ENCODE measurements at regions not wholly inside any gene's neighbourhood (a gene's known extent, or its start where the extent isn't known, plus 50 kb on each side); places are given as distances from the start of the nearest gene placed in this dataset.

DNA sequence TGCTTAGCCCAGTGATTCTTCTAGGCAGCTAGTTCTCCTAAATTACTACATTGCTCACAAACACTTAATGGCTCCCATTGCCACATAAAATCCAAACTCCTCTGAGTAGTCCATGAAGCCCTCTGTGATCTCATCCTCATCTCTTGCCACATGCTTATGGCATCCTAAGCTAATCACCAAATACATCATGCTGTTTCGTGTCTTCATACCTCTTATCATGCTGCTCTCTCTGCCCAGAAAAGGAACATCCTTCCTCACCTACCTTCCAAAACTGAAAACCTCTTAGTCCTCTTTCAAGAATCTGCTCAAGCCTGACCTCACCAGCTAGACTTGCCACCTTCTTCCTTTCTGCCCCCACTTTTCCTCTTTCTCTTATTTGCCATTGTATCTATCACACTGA lies 108.5 kb downstream of the DUSP6 start:
- Histone ChIP-seq H2AFZ (ENCODE audit: low read depth) (no peak overlapping the region), H3K79me2 (ENCODE audit: insufficient read depth) (no peaks in the 10 kb centered on the region), H3K4me3 (ENCODE audit: low read depth in 2 of 2, low read length in 1 of 2) (no peak overlapping the region), H3K4me1 (ENCODE audit: control insufficient read depth in 1 of 2, insufficient read depth in 2 of 2, low read depth in 1 of 2, low read length in 1 of 2) (peaks cover 1 to 16% of the 10 kb centered on the region in 2 experiments; a peak in 3 of 4 replicates), H3K9ac (no peak overlapping the region), H3K4me2 (no peak overlapping the region), H3F3A (replicated peaks; ENCODE audit: insufficient read depth) (no peaks in the 10 kb centered on the region), H3K27ac (ENCODE audit: low read depth in 2 of 2, low read length in 1 of 2) (no peak overlapping the region), H4K20me1 (ENCODE audit: insufficient read depth) (no peaks in the 10 kb centered on the region), H3K9me3 (0 out of 2 replicates have a peak, but pooled peaks cover 4% of the 10 kb centered on the region), H3K27me3 (ENCODE audit: insufficient read depth) (no peaks in the 10 kb centered on the region), H3K9me2 (no peaks in the 10 kb centered on the region), H3K36me3 (replicated peaks in 1 of 2; ENCODE audit: control insufficient read depth in 1 of 2, insufficient read depth in 2 of 2, low read length in 1 of 2) (no peaks in the 10 kb centered on the region)
- no peak for TF ChIP-seq EP300 (IDR thresholded peaks at IDR 0.05; ENCODE audit: borderline replicate concordance in 1 of 2, low read depth in 1 of 2, low read length in 1 of 2)
- no peak for TF ChIP-seq RXRA (IDR thresholded peaks at IDR 0.05; ENCODE audit: borderline replicate concordance, low read depth)
- TF ChIP-seq MEF2A (IDR thresholded peaks at IDR 0.05; ENCODE audit: borderline replicate concordance, low read depth): no peak
- TF ChIP-seq NRF1 (IDR thresholded peaks at IDR 0.05; ENCODE audit: low read depth, low read length): no peak
- no peak for TF ChIP-seq YY1 (IDR thresholded peaks at IDR 0.05; ENCODE audit: low read depth)
- no peak for TF ChIP-seq RCOR1 (IDR thresholded peaks at IDR 0.05; ENCODE audit: low read length)
- TF ChIP-seq SIN3A (IDR thresholded peaks at IDR 0.05; ENCODE audit: borderline replicate concordance, low read depth, low read length): no peak
- TF ChIP-seq, protein P1, sequence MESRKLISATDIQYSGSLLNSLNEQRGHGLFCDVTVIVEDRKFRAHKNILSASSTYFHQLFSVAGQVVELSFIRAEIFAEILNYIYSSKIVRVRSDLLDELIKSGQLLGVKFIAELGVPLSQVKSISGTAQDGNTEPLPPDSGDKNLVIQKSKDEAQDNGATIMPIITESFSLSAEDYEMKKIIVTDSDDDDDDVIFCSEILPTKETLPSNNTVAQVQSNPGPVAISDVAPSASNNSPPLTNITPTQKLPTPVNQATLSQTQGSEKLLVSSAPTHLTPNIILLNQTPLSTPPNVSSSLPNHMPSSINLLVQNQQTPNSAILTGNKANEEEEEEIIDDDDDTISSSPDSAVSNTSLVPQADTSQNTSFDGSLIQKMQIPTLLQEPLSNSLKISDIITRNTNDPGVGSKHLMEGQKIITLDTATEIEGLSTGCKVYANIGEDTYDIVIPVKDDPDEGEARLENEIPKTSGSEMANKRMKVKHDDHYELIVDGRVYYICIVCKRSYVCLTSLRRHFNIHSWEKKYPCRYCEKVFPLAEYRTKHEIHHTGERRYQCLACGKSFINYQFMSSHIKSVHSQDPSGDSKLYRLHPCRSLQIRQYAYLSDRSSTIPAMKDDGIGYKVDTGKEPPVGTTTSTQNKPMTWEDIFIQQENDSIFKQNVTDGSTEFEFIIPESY (IDR thresholded peaks at IDR 0.05; ENCODE audit: borderline replicate concordance, low read depth): no peak
- ChIA-PET POLR2A (no interaction called here), CTCF (interaction anchor here (1.0 kb wide), 1 partner anchor 224 kb away, joined by 3 read pairs; no protein-coding TSS in a partner anchor)
- WGBS (ENCODE audit: low lambda C conversion rate): 62% methylated on average over 1 of the region's 1 CpG
- DNase-seq: no peak

DNA sequence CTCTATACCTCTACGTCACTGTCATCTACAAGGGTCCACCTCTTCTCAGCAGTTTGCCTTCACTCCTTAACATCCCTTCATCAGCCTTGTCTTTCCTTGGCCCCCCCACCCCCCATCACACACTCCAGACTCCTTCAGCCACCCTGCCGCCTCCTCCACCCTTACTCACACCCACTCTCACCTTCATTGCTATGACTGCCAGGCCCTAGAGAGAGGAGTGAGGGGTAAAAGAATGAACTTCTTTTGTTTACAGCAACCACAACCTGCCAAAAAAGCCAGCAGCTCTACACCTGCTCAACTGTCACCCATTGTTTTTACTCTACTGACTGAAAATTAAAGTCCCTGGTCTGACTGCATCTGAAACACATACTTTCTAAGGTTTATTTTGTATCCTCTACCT lies 112.8 kb downstream of the DUSP6 start:
- Histone ChIP-seq H3K9me2 (no peaks in the 10 kb centered on the region), H3K4me3 (ENCODE audit: low read depth in 2 of 2, low read length in 1 of 2) (no peak overlapping the region), H3K4me2 (no peak overlapping the region), H3K9me3 (0 out of 2 replicates have a peak, but pooled peaks cover 4% of the 10 kb centered on the region), H3K36me3 (replicated peaks in 1 of 2; ENCODE audit: control insufficient read depth in 1 of 2, insufficient read depth in 2 of 2, low read length in 1 of 2) (no peaks in the 10 kb centered on the region), H4K20me1 (ENCODE audit: insufficient read depth) (no peaks in the 10 kb centered on the region), H3K27ac (ENCODE audit: low read depth in 2 of 2, low read length in 1 of 2) (no peak overlapping the region), H3K27me3 (ENCODE audit: insufficient read depth) (no peaks in the 10 kb centered on the region), H3K4me1 (ENCODE audit: control insufficient read depth in 1 of 2, insufficient read depth in 2 of 2, low read depth in 1 of 2, low read length in 1 of 2) (peaks cover 5 to 20% of the 10 kb centered on the region in 2 experiments; a peak in 2 of 4 replicates), H2AFZ (ENCODE audit: low read depth) (no peak overlapping the region), H3K79me2 (ENCODE audit: insufficient read depth) (no peaks in the 10 kb centered on the region), H3F3A (replicated peaks; ENCODE audit: insufficient read depth) (no peaks in the 10 kb centered on the region), H3K9ac (no peak overlapping the region)
- WGBS (ENCODE audit: low lambda C conversion rate): 90% methylated on average over 2 of the region's 2 CpGs
- no peak for DNase-seq
- CTCF ChIA-PET: no interaction called here
- no peak for TF ChIP-seq TEAD4 (IDR thresholded peaks at IDR 0.05; ENCODE audit: borderline replicate concordance, insufficient read depth)
- no peak for TF ChIP-seq FOXJ3 (CRISPR knock-in tag; IDR thresholded peaks at IDR 0.05)
- TF ChIP-seq ELF1 (IDR thresholded peaks at IDR 0.05): no peak
- TF ChIP-seq, protein P1 (IDR thresholded peaks at IDR 0.05; ENCODE audit: borderline replicate concordance, low read depth): no peak
- no peak for TF ChIP-seq EP300 (IDR thresholded peaks at IDR 0.05; ENCODE audit: borderline replicate concordance in 1 of 2, low read depth in 1 of 2, low read length in 1 of 2)
- no peak for TF ChIP-seq RCOR1 (IDR thresholded peaks at IDR 0.05; ENCODE audit: low read length)
- no peak for TF ChIP-seq FOSL2 (IDR thresholded peaks at IDR 0.05; ENCODE audit: borderline replicate concordance, low read depth)
- POLR2A ChIA-PET: interaction anchor here (0.5 kb wide), 1 partner anchor 105 kb away, joined by 3 read pairs; no protein-coding TSS in a partner anchor
